Globus pallidus (tissue), 1 donor: ENCODE measurements at regions not wholly inside any gene's neighbourhood (a gene's known extent, or its start where the extent isn't known, plus 50 kb on each side); places are given as distances from the start of the nearest gene placed in this dataset.

Experiments
- DNase-seq: peaks from one replicate; pipeline ENCODE4 v3.0.0-alpha.2; 2015; ENCODE audit warnings: low spot score

DNA sequence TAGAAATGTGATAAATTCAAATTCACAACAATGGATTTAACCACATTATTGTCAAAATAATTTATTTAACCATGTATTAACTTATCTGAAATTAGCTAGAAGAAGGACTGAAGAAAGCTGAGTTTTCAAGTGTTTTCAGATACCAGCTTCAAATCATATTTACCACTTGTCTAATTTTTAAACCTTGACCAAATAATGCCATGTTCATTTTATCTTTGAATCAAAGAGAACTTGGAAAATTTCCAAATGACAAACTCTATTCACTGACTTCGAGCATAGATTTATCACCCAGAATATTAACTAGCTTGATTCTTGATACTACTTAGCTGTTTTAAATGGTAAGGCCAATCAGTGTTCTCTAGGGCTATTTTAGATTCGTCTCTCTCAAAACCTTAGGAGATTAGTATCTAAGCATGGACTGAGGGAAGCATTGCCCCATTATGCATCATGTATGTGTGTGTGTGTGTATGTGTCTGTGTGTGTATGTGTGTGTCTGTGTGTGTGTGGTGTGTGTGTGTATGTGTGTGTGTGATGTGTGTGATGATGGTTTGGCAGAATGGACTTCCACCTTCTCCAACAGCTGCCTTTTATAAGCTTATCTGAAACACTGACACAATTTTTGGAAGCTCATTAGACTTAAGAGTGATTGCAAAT is 667.5 kb upstream of the FANCL start:
- DNase-seq, result no peak

DNA sequence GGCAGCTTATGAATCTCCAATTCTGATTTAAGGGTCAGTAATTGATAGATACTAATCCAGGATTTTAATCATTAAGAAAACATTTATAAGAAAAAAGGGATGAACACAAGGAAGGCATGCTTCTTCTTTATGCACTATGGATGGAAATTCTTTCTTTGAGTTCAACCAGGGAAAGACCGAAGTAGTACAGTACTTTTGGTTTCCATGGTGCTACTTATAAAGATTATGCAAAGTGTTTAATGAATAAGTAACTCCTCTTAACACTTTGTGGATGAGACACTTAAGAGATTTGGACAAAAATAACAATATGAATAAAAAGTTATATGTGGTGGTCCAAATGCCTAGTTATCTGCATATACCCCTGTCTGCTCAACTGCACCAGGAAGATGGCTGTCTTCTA is 666.5 kb upstream of the FANCL start:
- no peak for DNase-seq

DNA sequence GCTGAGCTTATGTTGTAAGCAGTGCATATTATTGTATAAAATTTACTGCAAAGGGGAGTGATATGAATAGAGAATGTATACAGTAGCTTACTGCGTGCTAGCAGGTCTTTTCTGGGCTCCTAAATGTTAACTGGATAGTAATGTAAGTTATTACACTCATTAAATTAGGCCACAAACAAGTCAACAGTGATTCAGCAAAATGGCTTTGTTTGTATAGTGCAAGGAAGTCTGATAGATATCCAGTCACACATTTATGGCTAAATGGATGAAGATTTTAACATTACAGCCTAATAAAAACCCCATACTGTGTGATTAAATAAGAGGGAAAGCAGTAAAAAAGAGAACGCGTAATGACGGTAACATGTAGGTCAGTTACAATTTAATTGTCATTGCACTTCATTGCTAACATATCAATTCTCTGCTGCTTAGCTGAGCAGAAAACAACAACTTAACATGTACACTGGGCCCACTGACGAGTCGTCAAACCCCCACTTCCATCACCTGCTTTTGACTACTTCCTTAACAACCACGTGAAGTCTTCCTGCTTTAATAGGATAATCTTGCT is 665.0 kb upstream of the FANCL start:
- no peak for DNase-seq

DNA sequence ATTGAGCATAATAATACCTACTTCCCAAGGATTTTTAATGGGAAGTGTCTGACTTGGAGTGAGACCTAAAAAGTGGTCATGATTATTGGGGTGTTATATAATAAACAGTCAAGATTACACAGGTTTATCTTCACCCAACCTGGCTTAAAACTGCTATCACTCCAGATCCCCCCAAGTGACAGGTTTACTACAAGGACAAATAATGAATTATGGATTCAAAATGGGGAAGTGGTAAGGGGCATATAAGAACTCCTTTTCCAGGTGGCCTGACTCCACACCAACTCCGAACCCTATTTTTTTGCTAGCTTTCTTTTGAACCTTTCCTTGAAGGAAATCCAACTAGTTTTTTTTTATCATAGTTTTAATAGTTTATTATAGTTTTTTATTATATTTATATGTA is 663.0 kb upstream of the FANCL start:
- no peak for DNase-seq

DNA sequence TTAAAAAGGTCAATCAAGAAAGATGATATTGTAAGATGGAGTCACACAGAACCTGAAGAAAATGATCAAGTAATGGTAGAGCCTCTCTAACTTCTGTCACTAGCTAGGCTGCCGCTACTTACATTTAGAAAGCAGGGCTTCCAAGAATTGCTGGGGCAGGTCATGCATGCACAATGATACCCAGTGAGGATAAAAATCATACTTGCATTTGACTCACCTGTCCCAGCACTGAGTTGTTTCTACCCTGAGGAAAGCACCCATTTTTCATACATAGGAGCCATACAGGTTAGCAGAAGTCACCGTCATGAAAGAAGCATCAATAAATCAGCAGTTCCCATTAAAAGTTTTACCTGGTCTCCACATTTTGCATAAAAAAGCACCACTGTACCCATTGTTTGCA is 662.3 kb upstream of the FANCL start:
- no peak for DNase-seq

DNA sequence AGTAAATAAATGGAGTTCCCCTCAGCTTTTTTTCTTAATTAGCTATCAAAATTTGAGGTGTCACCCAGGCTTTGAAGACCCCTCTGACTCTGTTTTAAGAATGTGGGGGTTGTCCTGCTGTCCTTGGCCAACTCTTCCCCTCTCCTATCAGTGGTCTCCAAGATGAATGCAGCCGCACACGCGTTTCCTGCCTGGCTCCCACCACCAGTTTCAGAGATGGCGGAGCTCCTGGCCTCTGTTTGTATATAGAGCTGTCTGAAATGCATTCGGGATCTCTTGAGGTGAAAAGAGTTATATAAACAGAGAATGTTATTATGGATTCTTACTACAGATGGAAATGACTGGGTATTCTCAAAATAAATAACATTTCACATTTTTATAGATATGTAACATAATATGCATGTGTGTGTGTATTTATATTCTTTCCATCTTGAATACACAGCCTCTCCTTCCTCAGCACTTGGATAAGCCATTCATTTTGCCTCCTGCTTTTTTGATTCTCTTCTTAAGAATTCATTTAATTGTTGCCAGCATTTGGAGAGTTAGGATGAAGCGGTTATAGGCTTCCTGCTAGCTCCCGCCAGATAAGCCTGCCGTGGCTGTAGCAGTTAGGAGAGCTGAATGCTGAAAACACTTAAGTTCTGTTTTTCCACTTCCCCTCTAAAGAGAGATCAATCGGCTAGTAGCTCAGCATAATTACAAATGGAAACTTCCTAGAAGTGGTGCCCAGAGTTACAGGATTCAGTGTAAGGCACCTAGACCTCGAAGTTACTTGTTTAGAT is 659.3 kb upstream of the FANCL start:
- DNase-seq, result no peak

DNA sequence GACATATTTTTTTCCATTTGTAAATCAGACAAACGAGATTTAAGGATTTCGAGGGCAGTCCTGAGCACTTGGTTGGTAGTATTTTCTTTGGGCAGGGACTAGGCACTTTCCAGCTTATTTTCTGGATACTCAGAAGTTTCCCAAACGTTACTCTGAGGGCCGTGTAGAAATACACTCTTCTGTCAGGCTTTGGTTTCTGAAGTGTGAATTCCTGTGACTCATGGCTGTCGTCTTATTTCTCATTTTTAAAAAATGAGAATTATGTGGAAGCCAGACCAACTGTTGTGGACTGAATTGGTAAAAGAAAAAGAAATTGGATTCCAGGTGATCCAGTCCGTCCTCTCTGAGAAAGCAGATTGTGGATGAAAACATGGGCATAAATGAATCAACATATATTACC is 658.6 kb upstream of the FANCL start:
- DNase-seq, result no peak

DNA sequence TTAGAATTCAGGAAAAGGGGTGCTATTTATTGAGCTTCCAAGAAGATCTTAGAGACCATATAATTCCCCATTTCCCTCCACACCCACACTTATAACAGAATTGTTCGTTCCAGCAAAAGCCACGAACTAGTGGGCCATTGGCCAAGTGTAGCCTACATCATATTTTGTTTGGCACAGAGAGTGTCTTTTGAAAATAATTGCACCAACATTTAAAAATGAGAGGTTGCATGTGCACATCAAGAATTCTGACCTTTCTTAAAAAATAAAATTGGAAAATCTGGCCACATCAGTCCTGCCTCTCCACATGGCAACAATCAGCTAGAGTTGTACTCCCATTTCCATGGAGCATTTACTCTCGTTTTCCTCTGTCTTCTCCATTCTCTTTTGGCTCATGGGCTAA is 655.5 kb upstream of the FANCL start:
- no peak for DNase-seq

DNA sequence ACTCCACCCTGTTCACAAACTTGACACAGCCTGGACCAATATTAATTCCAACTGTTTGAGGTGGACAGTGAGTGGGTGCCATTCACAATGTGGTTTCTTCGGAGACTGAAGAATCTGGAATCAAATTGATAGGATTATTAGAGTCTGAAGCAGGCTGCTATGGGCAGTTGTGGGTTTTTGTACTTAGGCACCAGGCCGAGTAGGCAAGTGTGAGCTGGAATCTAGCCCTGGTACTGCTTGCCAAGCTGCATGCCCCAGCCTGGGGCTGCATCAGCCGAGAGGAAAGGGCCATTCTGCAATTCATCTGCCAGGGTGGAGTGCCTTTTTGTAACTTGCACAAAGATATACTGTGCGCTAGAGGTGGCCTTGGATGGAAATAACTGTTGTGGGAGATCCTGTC is 654.7 kb upstream of the FANCL start:
- peak; percentile 5 for DNase-seq

DNA sequence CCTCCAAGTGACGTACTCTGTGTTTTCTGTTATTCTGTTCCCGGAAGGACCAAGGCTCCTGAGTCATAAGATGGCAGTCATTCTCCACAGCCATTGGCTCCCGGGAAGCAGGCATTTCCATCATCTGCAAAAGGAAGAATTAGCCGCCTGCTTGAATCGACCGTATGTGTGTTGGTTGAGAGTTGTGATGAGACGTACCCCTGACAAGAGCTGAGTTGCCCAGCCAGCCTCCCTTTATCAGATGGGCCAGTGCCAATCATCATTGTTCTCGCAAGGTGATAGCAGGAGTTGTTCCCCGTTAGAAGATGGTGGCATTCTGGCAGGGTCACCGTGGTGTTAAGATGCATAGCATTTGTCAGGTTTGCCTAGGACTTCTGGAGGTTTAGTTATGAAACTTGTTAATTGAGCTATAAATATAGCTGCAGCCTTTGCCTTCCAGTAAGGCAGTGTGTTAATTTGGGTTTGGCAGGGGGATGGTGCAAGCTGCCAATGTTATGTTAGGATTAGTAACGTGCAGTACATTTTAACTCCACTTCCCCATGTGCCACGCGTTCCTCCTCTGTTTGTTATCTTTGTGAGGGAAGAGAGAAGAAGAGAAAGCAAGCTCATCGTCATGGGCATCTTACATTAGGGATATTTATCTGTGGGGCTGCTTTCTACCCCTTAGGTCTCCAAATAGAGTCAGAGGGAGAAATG is 652.7 kb upstream of the FANCL start:
- no peak for DNase-seq

DNA sequence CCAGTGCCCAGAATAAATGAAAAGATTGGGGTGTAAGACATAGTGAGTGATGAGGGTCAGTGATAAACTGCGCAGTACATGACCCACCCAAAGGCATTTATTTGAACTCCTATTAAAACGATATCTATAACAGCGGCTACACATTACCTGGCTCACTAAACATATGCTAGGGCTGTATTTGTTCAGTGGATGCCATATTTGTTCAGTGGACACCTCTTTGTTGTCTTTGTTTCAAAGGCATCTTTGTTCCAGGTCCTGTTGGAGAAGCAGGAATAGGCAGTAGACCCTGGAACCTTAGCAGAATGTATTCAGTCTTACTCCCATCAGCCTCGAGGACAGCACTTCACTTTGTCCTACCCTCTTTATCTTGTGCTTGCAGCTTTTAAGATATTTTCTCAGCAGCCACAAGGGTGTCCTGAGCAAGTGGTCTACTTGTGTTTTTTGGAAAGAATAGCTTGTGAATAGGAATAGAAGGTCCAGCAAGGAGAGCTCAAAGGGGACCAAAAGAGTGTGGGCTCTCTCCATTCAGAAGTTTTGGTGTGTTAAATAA is 650.8 kb upstream of the FANCL start:
- DNase-seq, result no peak

DNA sequence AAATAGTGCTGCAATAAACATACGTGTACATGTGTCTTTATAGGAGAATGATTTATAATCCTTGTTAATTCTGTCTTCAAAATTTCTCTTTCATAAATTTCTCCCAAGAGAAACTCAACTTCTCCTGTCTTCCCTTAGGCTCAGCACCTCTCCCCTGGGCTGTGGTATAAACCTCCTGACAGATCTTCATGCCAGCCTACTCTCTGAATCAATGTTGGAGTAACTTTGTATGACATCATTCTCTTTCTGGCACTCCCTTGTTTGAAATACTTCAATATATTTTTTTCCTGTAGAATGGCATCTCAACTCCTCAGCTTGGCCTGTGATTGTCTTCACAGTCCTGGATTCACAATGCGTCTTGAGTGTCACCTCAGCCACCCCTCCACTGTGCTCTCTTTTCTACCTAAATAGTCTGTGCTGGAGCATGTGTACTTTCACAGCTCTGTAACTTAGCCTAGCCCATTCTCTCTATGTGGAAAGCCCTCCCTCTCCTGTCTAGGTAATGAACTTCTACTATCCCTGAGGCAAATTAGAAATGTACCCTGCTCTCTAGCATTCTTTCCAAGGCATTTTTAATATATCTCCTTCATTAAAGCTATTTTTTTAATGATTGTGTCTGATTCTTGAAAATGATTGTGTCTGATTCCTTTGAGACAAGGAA is 649.9 kb upstream of the FANCL start:
- no peak for DNase-seq

DNA sequence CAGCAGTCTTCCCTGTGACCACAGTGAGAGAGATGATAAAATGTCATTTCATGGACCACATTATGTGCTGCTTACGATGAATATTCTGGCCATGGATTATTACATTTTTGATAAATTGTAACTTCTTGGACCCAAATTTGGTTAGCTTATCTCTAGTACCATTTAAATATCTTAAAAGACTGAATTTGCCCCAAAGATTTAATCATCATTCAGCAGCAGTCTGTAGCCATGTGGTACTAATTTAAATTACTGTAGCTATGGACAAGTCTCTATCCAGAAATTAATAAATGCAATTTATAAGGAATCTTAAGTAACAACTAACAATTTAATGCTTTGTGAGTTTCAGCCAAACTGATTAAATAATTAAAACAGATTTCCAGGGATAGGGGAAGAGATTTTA is 644.9 kb upstream of the FANCL start:
- DNase-seq, result no peak

DNA sequence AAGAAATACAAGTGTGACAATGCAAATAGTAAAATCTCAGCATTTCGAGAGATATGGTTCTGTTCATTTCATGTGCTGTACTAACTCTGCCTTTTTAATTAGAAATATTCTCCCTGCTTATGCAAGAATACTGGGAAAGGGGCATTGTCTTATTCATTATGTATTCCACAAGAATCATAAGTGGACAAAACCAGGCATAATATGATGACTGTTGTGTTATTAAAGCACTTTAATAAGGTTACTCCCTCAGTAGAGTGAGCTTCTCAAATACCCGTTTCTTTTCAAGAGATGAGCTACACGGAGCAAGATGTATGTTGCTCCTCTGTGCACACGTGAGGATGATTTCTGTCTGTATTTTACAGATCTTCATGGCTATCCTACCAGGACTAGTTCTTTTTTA is 638.7 kb upstream of the FANCL start:
- no peak for DNase-seq

DNA sequence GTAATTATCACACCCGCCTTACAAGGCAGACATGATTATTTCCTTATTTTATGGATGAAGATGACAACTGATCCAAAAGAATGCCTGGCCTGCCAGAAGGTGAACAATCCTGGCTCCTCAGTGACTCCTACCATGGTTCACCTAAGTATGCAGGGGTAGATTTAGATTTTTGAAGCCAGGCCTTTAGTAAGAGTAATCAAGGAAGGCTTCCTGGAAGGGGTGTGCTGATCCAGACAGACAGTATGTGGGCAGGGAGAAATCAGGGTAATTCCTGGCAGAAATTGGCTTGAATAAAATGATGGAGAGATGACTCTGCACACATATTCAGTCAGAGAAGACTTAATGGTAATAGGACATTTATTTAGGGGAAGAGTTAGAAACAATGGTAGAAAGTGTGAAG is 637.7 kb upstream of the FANCL start:
- DNase-seq, result no peak

DNA sequence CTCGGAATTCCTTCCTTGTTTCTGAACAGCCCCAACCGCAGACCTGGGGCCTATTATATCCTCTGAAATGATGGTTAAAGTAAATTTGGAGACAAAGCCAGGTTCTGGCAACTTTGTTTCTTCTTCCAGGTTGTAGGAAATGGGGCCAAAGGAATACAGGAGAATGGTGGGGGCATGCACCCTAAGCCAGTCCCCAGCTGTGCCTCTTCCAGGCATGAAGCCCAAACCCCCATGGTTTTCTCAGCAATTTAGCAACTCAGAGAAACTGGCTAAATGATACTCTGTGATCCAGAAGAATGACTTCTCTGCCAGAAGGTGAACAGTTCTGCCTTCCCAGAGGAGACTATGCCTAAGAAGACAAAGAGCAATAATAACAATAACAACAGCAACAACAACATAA is 635.0 kb upstream of the FANCL start:
- no peak for DNase-seq

DNA sequence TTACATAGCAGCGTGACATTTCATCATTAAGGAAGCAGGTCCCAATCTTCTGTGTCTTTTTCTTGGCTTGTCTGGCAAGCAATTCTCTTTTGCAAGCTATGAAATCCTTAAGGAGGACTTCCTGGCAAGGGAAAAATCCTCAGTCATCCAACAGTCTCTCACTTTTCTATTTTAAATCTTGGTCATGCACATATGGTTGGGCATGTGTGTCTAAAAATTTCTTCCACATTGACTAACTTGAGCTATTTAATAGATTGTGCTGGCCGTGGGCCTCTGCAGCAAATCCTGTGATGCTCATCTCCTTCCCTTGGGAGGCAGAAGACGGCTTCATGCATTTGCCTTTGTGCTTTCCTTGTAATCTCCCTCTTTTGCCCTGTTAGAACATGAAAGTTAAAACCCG is 634.3 kb upstream of the FANCL start:
- no peak for DNase-seq

DNA sequence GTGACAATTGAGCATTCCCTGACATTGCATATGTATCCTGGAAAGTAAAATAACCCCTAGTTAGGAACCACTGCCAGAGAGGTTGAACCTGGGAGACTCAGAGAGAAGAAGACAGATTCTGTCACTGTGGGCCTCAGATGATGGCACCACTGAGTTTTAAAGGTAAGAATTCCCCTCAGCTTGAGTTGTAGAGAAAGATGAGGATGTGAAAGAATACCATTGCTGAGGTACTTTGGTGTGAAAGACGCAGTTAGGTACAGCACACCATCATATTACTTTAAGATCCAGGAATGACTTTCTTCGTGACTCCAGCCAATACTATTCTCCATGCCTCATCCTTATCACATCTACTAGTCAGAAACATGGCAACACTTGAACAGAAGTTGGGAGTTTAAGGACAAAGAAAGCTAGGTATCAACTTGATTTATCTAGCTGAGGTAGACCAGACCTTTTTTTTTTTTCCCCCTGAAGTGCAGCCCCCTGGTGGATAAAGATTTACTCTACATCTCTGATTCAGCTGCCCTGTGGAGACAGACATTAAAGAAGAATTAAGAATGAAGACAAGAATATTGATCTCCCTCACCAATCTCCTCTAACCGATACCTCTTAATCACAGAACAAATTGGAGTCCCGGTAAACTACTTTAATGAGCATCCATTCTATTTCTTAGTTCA is 630.5 kb upstream of the FANCL start:
- DNase-seq, result no peak

DNA sequence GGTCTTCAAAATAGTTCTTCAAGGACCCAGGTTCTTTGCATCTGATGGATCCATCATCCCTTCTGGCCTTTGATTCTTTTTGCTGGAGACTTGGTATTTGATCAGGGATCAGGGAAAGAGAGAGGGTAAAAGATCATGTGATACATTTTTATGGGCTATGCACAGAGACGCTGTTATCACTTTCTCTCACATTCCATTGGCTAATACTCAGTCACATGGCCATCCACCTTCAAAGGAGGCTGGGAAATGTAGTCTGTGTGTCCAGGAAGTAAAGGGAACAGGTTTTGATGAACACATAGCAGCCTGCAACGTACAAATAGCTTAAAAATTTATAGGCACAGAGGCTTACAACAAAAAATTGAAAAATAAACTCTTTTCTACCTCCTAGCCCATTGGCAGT is 629.6 kb upstream of the FANCL start:
- DNase-seq, result no peak

DNA sequence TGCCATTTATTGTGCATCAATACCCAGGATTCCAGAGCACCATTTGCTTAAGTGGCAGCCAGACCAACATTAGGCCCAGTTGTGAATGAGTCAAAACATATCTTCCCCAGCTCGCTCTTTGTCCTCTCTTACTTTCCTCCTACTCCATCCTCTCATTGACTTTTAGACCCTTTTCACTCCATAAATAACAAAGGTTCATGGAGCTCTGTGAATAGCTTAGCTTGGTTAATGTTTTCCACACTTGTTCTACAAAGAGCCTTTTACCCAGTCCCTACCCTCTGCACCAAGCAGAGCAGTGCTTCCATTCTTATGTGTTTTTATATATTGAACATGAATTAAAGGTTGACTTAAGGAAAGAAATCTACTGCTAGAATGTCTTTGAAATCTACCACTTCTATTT is 625.8 kb upstream of the FANCL start:
- DNase-seq, result no peak

DNA sequence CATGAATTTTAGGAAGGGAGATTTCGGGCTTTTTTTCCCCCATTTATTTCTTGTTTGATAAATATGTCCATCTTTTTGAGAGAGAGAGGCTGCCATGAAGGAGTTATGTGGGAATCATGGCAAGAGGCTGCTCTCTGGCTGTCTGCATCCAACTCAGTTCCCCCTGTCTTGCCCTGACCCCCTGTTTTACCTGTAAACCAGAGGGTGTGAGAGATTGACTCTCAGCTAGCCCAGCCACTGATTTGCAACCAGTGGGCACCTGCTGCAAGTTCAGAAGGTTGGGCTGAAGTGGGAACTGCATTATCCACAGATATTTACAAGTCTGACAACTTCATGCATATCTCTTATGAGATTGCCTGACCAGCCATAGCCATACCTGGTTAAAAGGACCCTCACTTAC is 625.4 kb upstream of the FANCL start:
- DNase-seq, result no peak

DNA sequence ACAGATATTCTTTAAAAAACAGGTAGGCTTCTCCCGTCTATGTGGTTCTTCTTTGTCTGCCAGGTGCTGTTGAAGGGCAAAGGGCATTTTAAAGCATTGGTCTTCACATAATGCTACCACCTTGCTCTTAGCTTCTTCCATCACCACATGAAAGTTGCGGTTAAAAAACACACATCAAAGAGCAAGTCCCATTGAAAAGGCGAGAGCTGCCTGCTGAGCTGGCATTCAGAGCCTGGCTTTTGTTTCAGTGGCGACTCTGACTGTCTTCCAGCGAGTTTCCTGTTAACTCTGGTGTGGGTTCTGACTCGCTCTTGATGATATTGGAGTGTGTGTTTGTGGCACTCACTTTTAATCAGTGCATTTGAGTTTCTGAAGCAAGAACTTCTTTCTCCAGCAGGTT is 624.9 kb upstream of the FANCL start:
- DNase-seq, result no peak
